ENCODE measurements at regions not wholly inside any gene's neighbourhood (a gene's known extent, or its start where the extent isn't known, plus 50 kb on each side); places are given as distances from the start of the nearest gene placed in this dataset.

- Histone ChIP-seq H3K4me1 (ENCODE audit: control insufficient read depth, insufficient read depth, low read length) (no peaks in the 10 kb centered on the region), H3K9me3 (ENCODE audit: control insufficient read depth, low read length) (no peaks in the 10 kb centered on the region), H3K4me3 (ENCODE audit: insufficient read depth, low read depth, low read length) (no peak overlapping the region), H3K27ac (ENCODE audit: insufficient read depth, low read depth, low read length, poor library complexity, severe bottlenecking) (no peak overlapping the region), H3K27me3 (ENCODE audit: control insufficient read depth, insufficient read depth, low read length, poor library complexity, severe bottlenecking) (no peaks in the 10 kb centered on the region), H3K36me3 (ENCODE audit: control insufficient read depth, insufficient read depth, low read length) (no peaks in the 10 kb centered on the region)
- WGBS, 2 experiments: 74 to 79% methylated on average over 2 of the region's 2 CpGs
These were observed 365.3 kb downstream of the NUAK1 start for GRCh38 chr12:105773471-105773870.

- no peaks in the 10 kb centered on the region for H3K4me1 ChIP-seq (ENCODE audit: control insufficient read depth, insufficient read depth, low read length)
- H3K9me3 ChIP-seq (ENCODE audit: control insufficient read depth, low read length): no peaks in the 10 kb centered on the region
- H3K36me3 ChIP-seq (ENCODE audit: control insufficient read depth, insufficient read depth, low read length): no peaks in the 10 kb centered on the region
- no peak overlapping the region for H3K27ac ChIP-seq (ENCODE audit: insufficient read depth, low read depth, low read length, poor library complexity, severe bottlenecking)
- H3K27me3 ChIP-seq (ENCODE audit: control insufficient read depth, insufficient read depth, low read length, poor library complexity, severe bottlenecking): no peaks in the 10 kb centered on the region
- no peak overlapping the region for H3K4me3 ChIP-seq (ENCODE audit: insufficient read depth, low read depth, low read length)
- WGBS, 2 experiments: 72 to 76% methylated on average over 5 of the region's 5 CpGs
These were observed 364.7 kb downstream of the NUAK1 start for GRCh38 chr12:105774037-105774436.

- no peak overlapping the region for H3K27ac ChIP-seq (ENCODE audit: insufficient read depth, low read depth, low read length, poor library complexity, severe bottlenecking)
- WGBS, 2 experiments: 89 to 94% methylated on average over 3 of the region's 3 CpGs
- no peaks in the 10 kb centered on the region for H3K9me3 ChIP-seq (ENCODE audit: control insufficient read depth, low read length)
- H3K36me3 ChIP-seq (ENCODE audit: control insufficient read depth, insufficient read depth, low read length): no peaks in the 10 kb centered on the region
- no peaks in the 10 kb centered on the region for H3K27me3 ChIP-seq (ENCODE audit: control insufficient read depth, insufficient read depth, low read length, poor library complexity, severe bottlenecking)
- H3K4me3 ChIP-seq (ENCODE audit: insufficient read depth, low read depth, low read length): no peak overlapping the region
- H3K4me1 ChIP-seq (ENCODE audit: control insufficient read depth, insufficient read depth, low read length): no peaks in the 10 kb centered on the region
These were observed 363.4 kb downstream of the NUAK1 start for GRCh38 chr12:105775343-105775742.

GRCh38 chr12:105783983-105784947 is 354.5 kb downstream of the NUAK1 start:
- no peak overlapping the region for H3K27ac ChIP-seq (ENCODE audit: insufficient read depth, low read depth, low read length, poor library complexity, severe bottlenecking)
- no peaks in the 10 kb centered on the region for H3K4me1 ChIP-seq (ENCODE audit: control insufficient read depth, insufficient read depth, low read length)
- no peaks in the 10 kb centered on the region for H3K27me3 ChIP-seq (ENCODE audit: control insufficient read depth, insufficient read depth, low read length, poor library complexity, severe bottlenecking)
- H3K9me3 ChIP-seq (ENCODE audit: control insufficient read depth, low read length): no peaks in the 10 kb centered on the region
- no peaks in the 10 kb centered on the region for H3K36me3 ChIP-seq (ENCODE audit: control insufficient read depth, insufficient read depth, low read length)
- H3K4me3 ChIP-seq (ENCODE audit: insufficient read depth, low read depth, low read length): no peak overlapping the region
- 95 to 97% methylated on average over 8 of the region's 8 CpGs for WGBS, 2 experiments

GRCh38 chr12:105793421-105793820 is 345.3 kb downstream of the NUAK1 start:
- H3K4me3 ChIP-seq (ENCODE audit: insufficient read depth, low read depth, low read length): no peak overlapping the region
- H3K27ac ChIP-seq (ENCODE audit: insufficient read depth, low read depth, low read length, poor library complexity, severe bottlenecking): no peak overlapping the region
- peaks cover 4% of the 10 kb centered on the region for H3K4me1 ChIP-seq (ENCODE audit: control insufficient read depth, insufficient read depth, low read length)
- WGBS, 2 experiments: 68 to 70% methylated on average over 5 of the region's 5 CpGs
- no peaks in the 10 kb centered on the region for H3K9me3 ChIP-seq (ENCODE audit: control insufficient read depth, low read length)
- H3K27me3 ChIP-seq (ENCODE audit: control insufficient read depth, insufficient read depth, low read length, poor library complexity, severe bottlenecking): no peaks in the 10 kb centered on the region
- no peaks in the 10 kb centered on the region for H3K36me3 ChIP-seq (ENCODE audit: control insufficient read depth, insufficient read depth, low read length)

- H3K9me3 ChIP-seq (ENCODE audit: control insufficient read depth, low read length): no peaks in the 10 kb centered on the region
- no peak overlapping the region for H3K4me3 ChIP-seq (ENCODE audit: insufficient read depth, low read depth, low read length)
- H3K4me1 ChIP-seq (ENCODE audit: control insufficient read depth, insufficient read depth, low read length): peaks cover 4% of the 10 kb centered on the region
- no peak overlapping the region for H3K27ac ChIP-seq (ENCODE audit: insufficient read depth, low read depth, low read length, poor library complexity, severe bottlenecking)
- H3K36me3 ChIP-seq (ENCODE audit: control insufficient read depth, insufficient read depth, low read length): no peaks in the 10 kb centered on the region
- no peaks in the 10 kb centered on the region for H3K27me3 ChIP-seq (ENCODE audit: control insufficient read depth, insufficient read depth, low read length, poor library complexity, severe bottlenecking)
- 94 to 97% methylated on average over 2 of the region's 2 CpGs for WGBS, 2 experiments
These were observed 340.4 kb downstream of the NUAK1 start for GRCh38 chr12:105798256-105798845.

- Histone ChIP-seq H3K4me3 (ENCODE audit: insufficient read depth, low read depth, low read length) (no peak overlapping the region), H3K27me3 (ENCODE audit: control insufficient read depth, insufficient read depth, low read length, poor library complexity, severe bottlenecking) (no peaks in the 10 kb centered on the region), H3K4me1 (ENCODE audit: control insufficient read depth, insufficient read depth, low read length) (no peaks in the 10 kb centered on the region), H3K9me3 (ENCODE audit: control insufficient read depth, low read length) (no peaks in the 10 kb centered on the region), H3K36me3 (ENCODE audit: control insufficient read depth, insufficient read depth, low read length) (no peaks in the 10 kb centered on the region), H3K27ac (ENCODE audit: insufficient read depth, low read depth, low read length, poor library complexity, severe bottlenecking) (no peak overlapping the region)
- WGBS, 2 experiments: 92 to 97% methylated on average over 2 of the region's 2 CpGs
These were observed 339.7 kb downstream of the NUAK1 start for GRCh38 chr12:105799103-105799502.

GRCh38 chr12:105801351-105801750 is 337.4 kb downstream of the NUAK1 start:
- WGBS, 2 experiments: 90 to 93% methylated on average over 2 of the region's 2 CpGs
- Histone ChIP-seq H3K9me3 (ENCODE audit: control insufficient read depth, low read length) (no peaks in the 10 kb centered on the region), H3K27ac (ENCODE audit: insufficient read depth, low read depth, low read length, poor library complexity, severe bottlenecking) (no peak overlapping the region), H3K36me3 (ENCODE audit: control insufficient read depth, insufficient read depth, low read length) (no peaks in the 10 kb centered on the region), H3K4me1 (ENCODE audit: control insufficient read depth, insufficient read depth, low read length) (no peaks in the 10 kb centered on the region), H3K27me3 (ENCODE audit: control insufficient read depth, insufficient read depth, low read length, poor library complexity, severe bottlenecking) (no peaks in the 10 kb centered on the region), H3K4me3 (ENCODE audit: insufficient read depth, low read depth, low read length) (no peak overlapping the region)

GRCh38 chr12:105803292-105803691 is 335.5 kb downstream of the NUAK1 start:
- Histone ChIP-seq H3K4me3 (ENCODE audit: insufficient read depth, low read depth, low read length) (no peak overlapping the region), H3K9me3 (ENCODE audit: control insufficient read depth, low read length) (no peaks in the 10 kb centered on the region), H3K27me3 (ENCODE audit: control insufficient read depth, insufficient read depth, low read length, poor library complexity, severe bottlenecking) (no peaks in the 10 kb centered on the region), H3K36me3 (ENCODE audit: control insufficient read depth, insufficient read depth, low read length) (no peaks in the 10 kb centered on the region), H3K4me1 (ENCODE audit: control insufficient read depth, insufficient read depth, low read length) (no peaks in the 10 kb centered on the region), H3K27ac (ENCODE audit: insufficient read depth, low read depth, low read length, poor library complexity, severe bottlenecking) (no peak overlapping the region)
- 62 to 96% methylated on average over 2 to 3 of the region's 4 CpGs for WGBS, 2 experiments

- Histone ChIP-seq H3K9me3 (ENCODE audit: control insufficient read depth, low read length) (no peaks in the 10 kb centered on the region), H3K4me3 (ENCODE audit: insufficient read depth, low read depth, low read length) (no peak overlapping the region), H3K27me3 (ENCODE audit: control insufficient read depth, insufficient read depth, low read length, poor library complexity, severe bottlenecking) (no peaks in the 10 kb centered on the region), H3K36me3 (ENCODE audit: control insufficient read depth, insufficient read depth, low read length) (no peaks in the 10 kb centered on the region), H3K27ac (ENCODE audit: insufficient read depth, low read depth, low read length, poor library complexity, severe bottlenecking) (no peak overlapping the region), H3K4me1 (ENCODE audit: control insufficient read depth, insufficient read depth, low read length) (no peaks in the 10 kb centered on the region)
- 86 to 95% methylated on average over 5 of the region's 5 CpGs for WGBS, 2 experiments
These were observed 334.0 kb downstream of the NUAK1 start for GRCh38 chr12:105804591-105805265.
